ENCODE measurements at regions not wholly inside any gene's neighbourhood (a gene's known extent, or its start where the extent isn't known, plus 50 kb on each side); places are given as distances from the start of the nearest gene placed in this dataset.

DNA sequence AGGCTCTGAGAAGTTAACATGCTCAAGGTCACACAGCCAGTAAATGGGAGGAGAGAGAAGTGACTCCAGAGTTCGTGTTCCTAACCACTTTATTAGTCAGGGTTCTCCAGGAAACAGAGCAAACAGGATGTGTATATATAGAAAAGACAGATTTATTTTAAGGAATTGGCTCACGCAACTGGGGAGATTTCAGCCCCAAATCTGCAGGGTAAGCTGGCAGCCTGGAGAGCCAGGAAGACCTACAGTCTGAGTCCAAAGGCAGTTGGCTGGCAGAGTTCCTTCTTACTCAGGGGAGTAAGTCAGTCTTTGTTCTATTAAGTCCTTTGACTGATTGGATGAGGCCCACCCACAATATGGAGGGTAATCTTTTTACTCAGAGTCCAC is 118.2 kb upstream of the PROK2 start:
- no peaks in the 10 kb centered on the region for H3K36me3 ChIP-seq (ENCODE audit: insufficient read depth)
- no peaks in the 10 kb centered on the region for H4K20me1 ChIP-seq (replicated peaks; ENCODE audit: insufficient read depth)
- H3K27ac ChIP-seq (ENCODE audit: low read depth) = no peak overlapping the region
- H3K4me3 Mint-ChIP-seq = no peak overlapping the region
- no peaks in the 10 kb centered on the region for H3K27me3 ChIP-seq (ENCODE audit: insufficient read depth)
- no peak overlapping the region for H3K4me3 ChIP-seq
- peaks cover 13% of the 10 kb centered on the region; the same call in 2 of the 3 replicates for H3K4me1 Mint-ChIP-seq
- no peaks in the 10 kb centered on the region; the same call in 2 of the 3 replicates for H3K9me3 Mint-ChIP-seq
- H3K4me1 ChIP-seq (ENCODE audit: insufficient read depth) = peaks cover 16% of the 10 kb centered on the region
- H3K27ac Mint-ChIP-seq = no peak overlapping the region
- TF ChIP-seq POLR2AphosphoS5 (IDR thresholded peaks at IDR 0.05; ENCODE audit: low read depth) (no peak), NANOG (IDR thresholded peaks at IDR 0.05; ENCODE audit: borderline replicate concordance) (no peak), ZNF331 (CRISPR knock-in tag; IDR thresholded peaks at IDR 0.05; ENCODE audit: low read depth) (no peak), EZH2 (IDR thresholded peaks at IDR 0.05; ENCODE audit: low read depth, unreplicated experiment) (no peak), ZNF114 (CRISPR knock-in tag; IDR thresholded peaks at IDR 0.05) (no peak), JUNB (IDR thresholded peaks at IDR 0.05; ENCODE audit: unreplicated experiment) (no peak), STAT1 (IDR thresholded peaks at IDR 0.05; ENCODE audit: unreplicated experiment) (no peak), EZH2phosphoT487 (IDR thresholded peaks at IDR 0.05; ENCODE audit: unreplicated experiment) (no peak), CREB1 (CRISPR knock-in tag; IDR thresholded peaks at IDR 0.05; ENCODE audit: low read depth) (no peak)
- TF ChIP-seq, protein P1, sequence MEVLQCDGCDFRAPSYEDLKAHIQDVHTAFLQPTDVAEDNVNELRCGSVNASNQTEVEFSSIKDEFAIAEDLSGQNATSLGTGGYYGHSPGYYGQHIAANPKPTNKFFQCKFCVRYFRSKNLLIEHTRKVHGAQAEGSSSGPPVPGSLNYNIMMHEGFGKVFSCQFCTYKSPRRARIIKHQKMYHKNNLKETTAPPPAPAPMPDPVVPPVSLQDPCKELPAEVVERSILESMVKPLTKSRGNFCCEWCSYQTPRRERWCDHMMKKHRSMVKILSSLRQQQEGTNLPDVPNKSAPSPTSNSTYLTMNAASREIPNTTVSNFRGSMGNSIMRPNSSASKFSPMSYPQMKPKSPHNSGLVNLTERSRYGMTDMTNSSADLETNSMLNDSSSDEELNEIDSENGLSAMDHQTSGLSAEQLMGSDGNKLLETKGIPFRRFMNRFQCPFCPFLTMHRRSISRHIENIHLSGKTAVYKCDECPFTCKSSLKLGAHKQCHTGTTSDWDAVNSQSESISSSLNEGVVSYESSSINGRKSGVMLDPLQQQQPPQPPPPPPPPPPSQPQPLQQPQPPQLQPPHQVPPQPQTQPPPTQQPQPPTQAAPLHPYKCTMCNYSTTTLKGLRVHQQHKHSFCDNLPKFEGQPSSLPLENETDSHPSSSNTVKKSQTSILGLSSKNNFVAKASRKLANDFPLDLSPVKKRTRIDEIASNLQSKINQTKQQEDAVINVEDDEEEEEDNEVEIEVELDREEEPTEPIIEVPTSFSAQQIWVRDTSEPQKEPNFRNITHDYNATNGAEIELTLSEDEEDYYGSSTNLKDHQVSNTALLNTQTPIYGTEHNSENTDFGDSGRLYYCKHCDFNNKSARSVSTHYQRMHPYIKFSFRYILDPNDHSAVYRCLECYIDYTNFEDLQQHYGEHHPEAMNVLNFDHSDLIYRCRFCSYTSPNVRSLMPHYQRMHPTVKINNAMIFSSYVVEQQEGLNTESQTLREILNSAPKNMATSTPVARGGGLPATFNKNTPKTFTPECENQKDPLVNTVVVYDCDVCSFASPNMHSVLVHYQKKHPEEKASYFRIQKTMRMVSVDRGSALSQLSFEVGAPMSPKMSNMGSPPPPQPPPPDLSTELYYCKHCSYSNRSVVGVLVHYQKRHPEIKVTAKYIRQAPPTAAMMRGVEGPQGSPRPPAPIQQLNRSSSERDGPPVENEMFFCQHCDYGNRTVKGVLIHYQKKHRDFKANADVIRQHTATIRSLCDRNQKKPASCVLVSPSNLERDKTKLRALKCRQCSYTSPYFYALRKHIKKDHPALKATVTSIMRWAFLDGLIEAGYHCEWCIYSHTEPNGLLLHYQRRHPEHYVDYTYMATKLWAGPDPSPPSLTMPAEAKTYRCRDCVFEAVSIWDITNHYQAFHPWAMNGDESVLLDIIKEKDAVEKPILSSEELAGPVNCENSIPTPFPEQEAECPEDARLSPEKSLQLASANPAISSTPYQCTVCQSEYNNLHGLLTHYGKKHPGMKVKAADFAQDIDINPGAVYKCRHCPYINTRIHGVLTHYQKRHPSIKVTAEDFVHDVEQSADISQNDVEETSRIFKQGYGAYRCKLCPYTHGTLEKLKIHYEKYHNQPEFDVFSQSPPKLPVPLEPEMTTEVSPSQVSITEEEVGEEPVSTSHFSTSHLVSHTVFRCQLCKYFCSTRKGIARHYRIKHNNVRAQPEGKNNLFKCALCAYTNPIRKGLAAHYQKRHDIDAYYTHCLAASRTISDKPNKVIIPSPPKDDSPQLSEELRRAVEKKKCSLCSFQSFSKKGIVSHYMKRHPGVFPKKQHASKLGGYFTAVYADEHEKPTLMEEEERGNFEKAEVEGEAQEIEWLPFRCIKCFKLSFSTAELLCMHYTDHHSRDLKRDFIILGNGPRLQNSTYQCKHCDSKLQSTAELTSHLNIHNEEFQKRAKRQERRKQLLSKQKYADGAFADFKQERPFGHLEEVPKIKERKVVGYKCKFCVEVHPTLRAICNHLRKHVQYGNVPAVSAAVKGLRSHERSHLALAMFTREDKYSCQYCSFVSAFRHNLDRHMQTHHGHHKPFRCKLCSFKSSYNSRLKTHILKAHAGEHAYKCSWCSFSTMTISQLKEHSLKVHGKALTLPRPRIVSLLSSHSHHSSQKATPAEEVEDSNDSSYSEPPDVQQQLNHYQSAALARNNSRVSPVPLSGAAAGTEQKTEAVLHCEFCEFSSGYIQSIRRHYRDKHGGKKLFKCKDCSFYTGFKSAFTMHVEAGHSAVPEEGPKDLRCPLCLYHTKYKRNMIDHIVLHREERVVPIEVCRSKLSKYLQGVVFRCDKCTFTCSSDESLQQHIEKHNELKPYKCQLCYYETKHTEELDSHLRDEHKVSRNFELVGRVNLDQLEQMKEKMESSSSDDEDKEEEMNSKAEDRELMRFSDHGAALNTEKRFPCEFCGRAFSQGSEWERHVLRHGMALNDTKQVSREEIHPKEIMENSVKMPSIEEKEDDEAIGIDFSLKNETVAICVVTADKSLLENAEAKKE (CRISPR knock-in tag; IDR thresholded peaks at IDR 0.05) = no peak
- TF ChIP-seq, protein P2, sequence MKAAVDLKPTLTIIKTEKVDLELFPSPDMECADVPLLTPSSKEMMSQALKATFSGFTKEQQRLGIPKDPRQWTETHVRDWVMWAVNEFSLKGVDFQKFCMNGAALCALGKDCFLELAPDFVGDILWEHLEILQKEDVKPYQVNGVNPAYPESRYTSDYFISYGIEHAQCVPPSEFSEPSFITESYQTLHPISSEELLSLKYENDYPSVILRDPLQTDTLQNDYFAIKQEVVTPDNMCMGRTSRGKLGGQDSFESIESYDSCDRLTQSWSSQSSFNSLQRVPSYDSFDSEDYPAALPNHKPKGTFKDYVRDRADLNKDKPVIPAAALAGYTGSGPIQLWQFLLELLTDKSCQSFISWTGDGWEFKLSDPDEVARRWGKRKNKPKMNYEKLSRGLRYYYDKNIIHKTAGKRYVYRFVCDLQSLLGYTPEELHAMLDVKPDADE (IDR thresholded peaks at IDR 0.05) = no peak
- TF ChIP-seq, protein P3, sequence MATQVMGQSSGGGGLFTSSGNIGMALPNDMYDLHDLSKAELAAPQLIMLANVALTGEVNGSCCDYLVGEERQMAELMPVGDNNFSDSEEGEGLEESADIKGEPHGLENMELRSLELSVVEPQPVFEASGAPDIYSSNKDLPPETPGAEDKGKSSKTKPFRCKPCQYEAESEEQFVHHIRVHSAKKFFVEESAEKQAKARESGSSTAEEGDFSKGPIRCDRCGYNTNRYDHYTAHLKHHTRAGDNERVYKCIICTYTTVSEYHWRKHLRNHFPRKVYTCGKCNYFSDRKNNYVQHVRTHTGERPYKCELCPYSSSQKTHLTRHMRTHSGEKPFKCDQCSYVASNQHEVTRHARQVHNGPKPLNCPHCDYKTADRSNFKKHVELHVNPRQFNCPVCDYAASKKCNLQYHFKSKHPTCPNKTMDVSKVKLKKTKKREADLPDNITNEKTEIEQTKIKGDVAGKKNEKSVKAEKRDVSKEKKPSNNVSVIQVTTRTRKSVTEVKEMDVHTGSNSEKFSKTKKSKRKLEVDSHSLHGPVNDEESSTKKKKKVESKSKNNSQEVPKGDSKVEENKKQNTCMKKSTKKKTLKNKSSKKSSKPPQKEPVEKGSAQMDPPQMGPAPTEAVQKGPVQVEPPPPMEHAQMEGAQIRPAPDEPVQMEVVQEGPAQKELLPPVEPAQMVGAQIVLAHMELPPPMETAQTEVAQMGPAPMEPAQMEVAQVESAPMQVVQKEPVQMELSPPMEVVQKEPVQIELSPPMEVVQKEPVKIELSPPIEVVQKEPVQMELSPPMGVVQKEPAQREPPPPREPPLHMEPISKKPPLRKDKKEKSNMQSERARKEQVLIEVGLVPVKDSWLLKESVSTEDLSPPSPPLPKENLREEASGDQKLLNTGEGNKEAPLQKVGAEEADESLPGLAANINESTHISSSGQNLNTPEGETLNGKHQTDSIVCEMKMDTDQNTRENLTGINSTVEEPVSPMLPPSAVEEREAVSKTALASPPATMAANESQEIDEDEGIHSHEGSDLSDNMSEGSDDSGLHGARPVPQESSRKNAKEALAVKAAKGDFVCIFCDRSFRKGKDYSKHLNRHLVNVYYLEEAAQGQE (IDR thresholded peaks at IDR 0.05; ENCODE audit: unreplicated experiment) = no peak
- TF ChIP-seq, protein P4, sequence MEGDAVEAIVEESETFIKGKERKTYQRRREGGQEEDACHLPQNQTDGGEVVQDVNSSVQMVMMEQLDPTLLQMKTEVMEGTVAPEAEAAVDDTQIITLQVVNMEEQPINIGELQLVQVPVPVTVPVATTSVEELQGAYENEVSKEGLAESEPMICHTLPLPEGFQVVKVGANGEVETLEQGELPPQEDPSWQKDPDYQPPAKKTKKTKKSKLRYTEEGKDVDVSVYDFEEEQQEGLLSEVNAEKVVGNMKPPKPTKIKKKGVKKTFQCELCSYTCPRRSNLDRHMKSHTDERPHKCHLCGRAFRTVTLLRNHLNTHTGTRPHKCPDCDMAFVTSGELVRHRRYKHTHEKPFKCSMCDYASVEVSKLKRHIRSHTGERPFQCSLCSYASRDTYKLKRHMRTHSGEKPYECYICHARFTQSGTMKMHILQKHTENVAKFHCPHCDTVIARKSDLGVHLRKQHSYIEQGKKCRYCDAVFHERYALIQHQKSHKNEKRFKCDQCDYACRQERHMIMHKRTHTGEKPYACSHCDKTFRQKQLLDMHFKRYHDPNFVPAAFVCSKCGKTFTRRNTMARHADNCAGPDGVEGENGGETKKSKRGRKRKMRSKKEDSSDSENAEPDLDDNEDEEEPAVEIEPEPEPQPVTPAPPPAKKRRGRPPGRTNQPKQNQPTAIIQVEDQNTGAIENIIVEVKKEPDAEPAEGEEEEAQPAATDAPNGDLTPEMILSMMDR (conservative IDR thresholded peaks at IDR 0.05; ENCODE audit: low read depth in 2 of 2) = no peak
- H3K4me2 ChIP-seq = no peak overlapping the region
- ATAC-seq (no peak), DNase-seq (ENCODE audit: low spot score) (no peak)
- H3F3A ChIP-seq (replicated peaks; ENCODE audit: low read depth) = no peaks in the 10 kb centered on the region
- H3K27me3 Mint-ChIP-seq (ENCODE audit: insufficient read depth, low read depth, poor library complexity) = no peaks in the 10 kb centered on the region
- no peaks in the 10 kb centered on the region for H3K79me2 ChIP-seq (replicated peaks; ENCODE audit: insufficient read depth)
- H2AFZ ChIP-seq = no peak overlapping the region
- H3K36me3 Mint-ChIP-seq (ENCODE audit: low read depth) = no peaks in the 10 kb centered on the region
- no peaks in the 10 kb centered on the region for H3K9me2 ChIP-seq (ENCODE audit: insufficient read depth)
